ENCODE measurements at regions not wholly inside any gene's neighbourhood (a gene's known extent, or its start where the extent isn't known, plus 50 kb on each side); places are given as distances from the start of the nearest gene placed in this dataset.

DNA sequence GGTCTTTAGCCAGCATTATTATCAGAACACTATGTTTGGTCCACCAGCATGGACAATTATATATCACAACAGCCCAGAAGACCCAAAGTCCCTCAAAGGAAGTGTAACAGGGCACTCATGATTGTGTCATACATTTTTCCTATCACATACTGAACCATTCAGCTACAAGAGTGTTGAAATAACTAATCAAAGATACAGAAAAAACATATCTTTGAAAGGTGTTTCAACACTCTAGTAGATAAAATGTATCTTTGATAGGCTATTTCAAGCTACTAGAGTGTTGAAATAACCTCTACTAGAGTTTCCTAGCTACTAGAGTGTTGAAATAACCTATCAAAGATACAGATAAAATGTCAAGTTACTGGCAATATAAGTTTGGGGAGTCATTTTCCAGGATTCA is 545.0 kb downstream of the PRR16 start:
- TF ChIP-seq, protein P1, sequence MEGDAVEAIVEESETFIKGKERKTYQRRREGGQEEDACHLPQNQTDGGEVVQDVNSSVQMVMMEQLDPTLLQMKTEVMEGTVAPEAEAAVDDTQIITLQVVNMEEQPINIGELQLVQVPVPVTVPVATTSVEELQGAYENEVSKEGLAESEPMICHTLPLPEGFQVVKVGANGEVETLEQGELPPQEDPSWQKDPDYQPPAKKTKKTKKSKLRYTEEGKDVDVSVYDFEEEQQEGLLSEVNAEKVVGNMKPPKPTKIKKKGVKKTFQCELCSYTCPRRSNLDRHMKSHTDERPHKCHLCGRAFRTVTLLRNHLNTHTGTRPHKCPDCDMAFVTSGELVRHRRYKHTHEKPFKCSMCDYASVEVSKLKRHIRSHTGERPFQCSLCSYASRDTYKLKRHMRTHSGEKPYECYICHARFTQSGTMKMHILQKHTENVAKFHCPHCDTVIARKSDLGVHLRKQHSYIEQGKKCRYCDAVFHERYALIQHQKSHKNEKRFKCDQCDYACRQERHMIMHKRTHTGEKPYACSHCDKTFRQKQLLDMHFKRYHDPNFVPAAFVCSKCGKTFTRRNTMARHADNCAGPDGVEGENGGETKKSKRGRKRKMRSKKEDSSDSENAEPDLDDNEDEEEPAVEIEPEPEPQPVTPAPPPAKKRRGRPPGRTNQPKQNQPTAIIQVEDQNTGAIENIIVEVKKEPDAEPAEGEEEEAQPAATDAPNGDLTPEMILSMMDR (IDR thresholded peaks at IDR 0.05): no peak
- TF ChIP-seq POLR2A (IDR thresholded peaks at IDR 0.05) (no peak), POLR2AphosphoS5 (IDR thresholded peaks at IDR 0.05) (no peak), EP300 (IDR thresholded peaks at IDR 0.05) (no peak)
